Activated naive CD8-positive, alpha-beta T cell treated with anti-CD3 and anti-CD28 coated beads, Interleukin-2, amount 50 U/mL, for 24 hours (primary cell): ENCODE measurements at regions not wholly inside any gene's neighbourhood (a gene's known extent, or its start where the extent isn't known, plus 50 kb on each side); places are given as distances from the start of the nearest gene placed in this dataset.

ENCODE experiments used
- ATAC-seq: fragments of 150-1000 bp; cut with Tn5 transposase; one replicate; pipeline ENCODE4 v1.10.0; 2021
- DNase-seq: peaks from one replicate; pipeline ENCODE4 v3.0.0; 2021
- H3K27ac Mint-ChIP-seq: one replicate; pipeline ENCODE4 v1.8.0; 2021; ENCODE audit warnings: mild to moderate bottlenecking, mixed read lengths
- H3K27me3 Mint-ChIP-seq: one replicate; pipeline ENCODE4 v1.8.0; 2021; ENCODE audit warnings: mixed read lengths
- H3K36me3 Mint-ChIP-seq: one replicate; pipeline ENCODE4 v1.8.0; 2021; ENCODE audit warnings: low read depth, mixed read lengths
- H3K4me1 Mint-ChIP-seq: one replicate; pipeline ENCODE4 v1.8.0; 2021; ENCODE audit warnings: mixed read lengths
- H3K4me3 Mint-ChIP-seq: one replicate; pipeline ENCODE4 v1.8.0; 2021; ENCODE audit warnings: mild to moderate bottlenecking, moderate library complexity, mixed read lengths
- H3K9me3 Mint-ChIP-seq: one replicate; pipeline ENCODE4 v1.8.0; 2021; ENCODE audit warnings: mixed read lengths

DNA sequence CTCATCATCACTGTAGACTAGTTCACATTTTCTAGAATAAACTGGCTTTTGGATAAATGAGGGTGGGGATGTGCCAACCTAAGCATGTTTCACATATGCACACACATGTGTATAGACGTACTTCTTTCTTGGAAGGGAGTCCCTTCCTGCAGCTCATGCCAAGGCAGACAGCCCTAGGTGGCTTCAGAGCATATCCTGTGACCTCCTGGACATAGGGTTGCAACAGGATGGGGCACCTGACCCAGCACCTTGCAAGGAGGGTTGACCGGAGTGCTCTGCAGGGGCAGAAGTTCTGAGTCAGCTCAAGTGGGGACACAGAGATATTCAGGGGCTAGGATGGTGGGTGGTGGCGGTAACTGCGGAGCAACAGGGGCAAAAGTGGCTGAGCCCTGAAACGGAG is 68.6 kb upstream of the RALGAPA2 start:
- Mint-ChIP-seq H3K4me3 (no peak overlapping the region), H3K4me1 (no peaks in the 10 kb centered on the region), H3K36me3 (no peaks in the 10 kb centered on the region), H3K9me3 (peaks cover 7% of the 10 kb centered on the region), H3K27me3 (peaks cover 6% of the 10 kb centered on the region), H3K27ac (no peak overlapping the region)
- ATAC-seq (no peak), DNase-seq (no peak)

DNA sequence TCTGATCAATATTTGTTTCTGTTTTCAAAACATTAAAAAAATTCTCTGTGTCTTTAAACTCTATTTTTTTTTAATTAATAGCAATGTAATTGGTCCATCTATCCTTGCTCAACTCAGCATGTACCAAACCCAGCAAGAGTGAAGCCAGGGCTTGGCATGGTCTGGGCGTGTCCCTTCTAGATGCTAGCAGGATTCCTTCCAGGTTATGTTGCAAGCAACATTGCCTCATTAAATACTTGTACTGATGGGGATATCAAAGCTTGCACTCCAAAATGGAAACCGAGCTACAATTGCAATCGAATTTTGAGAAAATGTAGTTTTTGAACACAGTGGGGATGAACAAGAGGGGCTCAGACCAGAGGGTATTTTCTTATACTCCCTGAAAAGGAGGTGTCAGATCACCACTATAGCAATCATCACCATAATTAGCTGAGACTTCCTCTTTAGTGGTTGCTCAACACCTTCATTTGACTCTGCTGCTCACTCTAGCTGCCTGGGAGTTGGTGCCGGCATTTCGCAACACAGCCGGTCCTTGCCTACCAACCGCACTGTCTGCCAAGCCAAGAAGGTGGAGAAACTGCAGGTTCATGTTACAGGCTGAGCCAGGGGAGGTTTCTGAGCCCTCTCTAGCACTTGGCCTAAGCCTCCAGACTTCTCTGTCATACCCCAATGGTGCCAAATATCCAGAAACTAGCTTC is 67.8 kb upstream of the RALGAPA2 start:
- ATAC-seq = no peak
- Mint-ChIP-seq H3K27me3 (peaks cover 6% of the 10 kb centered on the region), H3K27ac (no peak overlapping the region), H3K36me3 (no peaks in the 10 kb centered on the region), H3K4me1 (no peaks in the 10 kb centered on the region), H3K4me3 (no peak overlapping the region), H3K9me3 (peaks cover 4% of the 10 kb centered on the region)
- peak; percentile 4 for DNase-seq

DNA sequence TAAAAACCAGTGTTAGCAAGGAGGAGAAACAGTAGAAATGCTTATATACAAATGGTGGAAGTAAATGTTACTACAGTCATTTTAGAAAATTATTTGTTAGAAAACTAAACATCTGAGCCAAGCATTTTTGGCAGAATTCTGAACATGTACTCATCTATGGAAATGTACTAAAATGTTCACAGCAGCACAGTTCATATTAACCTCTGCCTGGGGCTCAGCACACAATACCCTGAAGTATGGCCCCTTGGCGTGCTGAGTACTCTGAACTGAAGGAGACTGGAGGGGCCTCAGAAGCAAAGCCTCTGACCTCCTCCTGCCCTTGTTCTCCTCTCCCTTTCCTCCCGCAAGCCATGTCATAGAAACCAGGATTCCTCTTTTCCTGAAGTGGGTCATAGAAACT is 66.2 kb upstream of the RALGAPA2 start:
- peaks cover 4% of the 10 kb centered on the region for H3K9me3 Mint-ChIP-seq
- peaks cover 8% of the 10 kb centered on the region for H3K27me3 Mint-ChIP-seq
- H3K36me3 Mint-ChIP-seq = no peaks in the 10 kb centered on the region
- no peaks in the 10 kb centered on the region for H3K4me1 Mint-ChIP-seq
- no peak overlapping the region for H3K4me3 Mint-ChIP-seq
- no peak for ATAC-seq
- H3K27ac Mint-ChIP-seq = no peak overlapping the region
- DNase-seq = no peak

DNA sequence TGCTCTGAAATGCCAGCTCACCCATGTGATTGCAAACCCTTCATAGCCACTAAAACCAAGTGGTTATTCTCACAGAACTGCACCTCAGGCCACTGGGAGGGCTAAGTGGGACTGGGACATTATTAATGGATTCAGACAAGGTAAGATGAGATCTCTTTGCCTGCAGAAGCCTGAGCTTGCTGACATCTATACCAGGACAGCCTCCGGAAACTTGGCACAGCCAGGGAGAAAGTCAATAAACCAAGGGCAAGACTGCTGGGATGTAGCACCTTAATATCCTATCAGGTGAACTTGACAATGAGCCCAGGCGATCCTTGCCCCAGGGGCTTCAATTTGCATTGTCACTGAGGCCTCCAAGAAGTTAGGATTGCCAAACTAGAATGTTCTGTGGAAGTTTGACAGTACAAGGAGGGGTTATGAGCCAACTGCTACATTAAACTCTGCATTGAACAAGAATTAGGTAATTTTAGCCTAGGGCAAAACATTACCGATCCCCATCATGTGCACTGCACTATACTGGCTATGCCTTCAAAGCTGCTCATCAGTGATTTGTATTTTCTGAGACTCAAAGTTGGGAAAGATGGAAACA is 60.1 kb upstream of the RALGAPA2 start:
- H3K4me3 Mint-ChIP-seq = no peak overlapping the region
- H3K9me3 Mint-ChIP-seq = peaks cover 4% of the 10 kb centered on the region
- H3K27me3 Mint-ChIP-seq = peaks cover 9% of the 10 kb centered on the region
- ATAC-seq = no peak
- DNase-seq = no peak
- peaks cover 3% of the 10 kb centered on the region for H3K4me1 Mint-ChIP-seq
- H3K36me3 Mint-ChIP-seq = no peaks in the 10 kb centered on the region
- no peak overlapping the region for H3K27ac Mint-ChIP-seq

DNA sequence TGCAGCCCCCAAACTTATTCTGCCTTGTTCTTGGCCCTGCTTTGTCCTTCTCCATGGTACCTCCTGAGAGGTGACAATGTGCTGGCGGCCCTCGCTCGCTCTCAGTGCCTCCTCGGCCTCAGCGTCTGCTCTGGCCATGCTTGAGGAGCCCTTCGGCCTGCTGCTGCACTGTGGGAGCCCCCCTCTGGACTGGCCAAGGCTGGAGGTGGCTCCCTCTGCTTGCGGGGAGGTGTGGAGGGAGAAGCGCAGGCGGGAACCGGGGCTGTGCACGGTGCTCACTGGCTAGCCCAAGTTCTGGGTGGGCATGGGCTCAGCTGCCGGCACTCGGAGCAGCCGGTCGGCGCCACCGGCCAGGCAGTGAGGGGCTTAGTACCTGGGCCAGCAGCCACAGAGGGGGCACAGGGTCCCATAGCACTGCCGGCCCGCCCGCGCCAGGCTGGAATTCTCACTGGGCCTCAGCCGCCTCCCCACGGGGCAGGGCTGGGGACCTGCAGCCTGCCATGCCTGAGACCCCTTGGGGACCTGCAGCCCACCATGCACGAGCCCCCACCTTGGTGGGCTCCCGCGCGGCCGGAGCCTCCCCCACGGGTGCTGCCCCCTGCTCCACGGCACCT is 55.9 kb upstream of the RALGAPA2 start:
- H3K36me3 Mint-ChIP-seq = no peaks in the 10 kb centered on the region
- DNase-seq (no peak), ATAC-seq (no peak)
- peaks cover 3% of the 10 kb centered on the region for H3K27me3 Mint-ChIP-seq
- no peak overlapping the region for H3K4me3 Mint-ChIP-seq
- H3K27ac Mint-ChIP-seq = no peak overlapping the region
- H3K4me1 Mint-ChIP-seq = peaks cover 3% of the 10 kb centered on the region
- no peaks in the 10 kb centered on the region for H3K9me3 Mint-ChIP-seq

DNA sequence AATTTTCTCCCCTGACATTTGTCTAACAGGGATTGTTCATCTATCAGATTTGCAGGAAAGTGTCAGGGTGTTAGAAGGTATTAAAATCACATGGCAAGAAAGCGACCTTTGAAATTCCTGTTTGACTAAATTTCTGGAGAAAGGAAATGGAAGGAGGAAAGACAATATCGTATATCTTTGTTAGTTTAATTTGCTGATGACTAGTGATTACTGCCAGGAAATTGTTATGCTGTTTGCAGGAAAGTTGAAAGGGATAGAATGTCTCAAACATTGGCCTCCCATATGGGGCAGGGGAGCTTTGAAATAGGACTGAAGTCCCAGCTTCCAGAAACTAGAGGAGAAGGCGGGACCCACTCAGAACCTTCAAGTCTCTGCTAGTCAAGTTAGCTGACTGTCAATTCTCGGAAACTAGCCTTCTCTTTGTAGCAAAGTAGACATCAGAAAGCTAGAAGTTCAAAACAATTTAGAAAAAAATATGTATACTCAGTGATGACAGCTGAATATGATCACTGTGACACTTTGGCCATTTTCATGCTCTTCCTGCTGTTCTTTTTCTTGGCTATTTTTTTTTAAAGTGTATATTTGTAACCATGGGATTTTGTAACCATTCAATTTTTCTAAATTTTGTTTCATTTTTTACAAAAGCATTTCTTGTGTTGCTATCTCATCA is 53.4 kb upstream of the RALGAPA2 start:
- DNase-seq (no peak), ATAC-seq (no peak)
- Mint-ChIP-seq H3K4me3 (no peak overlapping the region), H3K9me3 (no peaks in the 10 kb centered on the region), H3K36me3 (no peaks in the 10 kb centered on the region), H3K27ac (no peak overlapping the region), H3K27me3 (peaks cover 3% of the 10 kb centered on the region), H3K4me1 (peaks cover 3% of the 10 kb centered on the region)

GRCh38 chr20:20763650-20764049 is 51.2 kb upstream of the RALGAPA2 start:
- DNase-seq = no peak
- ATAC-seq = no peak
- H3K4me1 Mint-ChIP-seq = no peaks in the 10 kb centered on the region
- H3K4me3 Mint-ChIP-seq = no peak overlapping the region
- peaks cover 7% of the 10 kb centered on the region for H3K27me3 Mint-ChIP-seq
- no peaks in the 10 kb centered on the region for H3K9me3 Mint-ChIP-seq
- H3K27ac Mint-ChIP-seq = no peak overlapping the region
- H3K36me3 Mint-ChIP-seq = no peaks in the 10 kb centered on the region
